ENCODE measurements at regions not wholly inside any gene's neighbourhood (a gene's known extent, or its start where the extent isn't known, plus 50 kb on each side); places are given as distances from the start of the nearest gene placed in this dataset.

DNA sequence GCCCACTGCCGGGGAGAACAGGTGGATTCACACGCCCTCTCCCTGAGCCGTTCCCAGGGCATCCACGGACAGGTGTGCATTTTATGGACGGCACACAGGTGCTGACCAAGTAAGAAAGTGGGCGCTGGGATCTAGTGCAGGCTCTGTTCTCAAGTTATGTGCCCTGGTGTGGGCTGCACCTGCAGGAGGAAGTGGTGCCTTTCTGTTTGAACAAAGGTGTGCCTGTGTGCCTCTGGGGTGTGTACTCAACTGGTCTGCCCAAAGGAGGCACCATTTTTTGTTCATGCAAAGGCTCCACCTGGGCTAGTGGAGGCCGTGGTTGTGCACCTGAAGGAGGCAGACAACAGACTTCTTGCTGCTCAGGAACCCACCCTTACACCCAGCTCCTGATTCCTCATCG lies 88.2 kb upstream of the HK2 start:
- H3K9me3 ChIP-seq (ENCODE audit: low read length): no peaks in the 10 kb centered on the region
- H3K36me3 ChIP-seq (ENCODE audit: insufficient read depth, low read length): no peaks in the 10 kb centered on the region
- H2AFZ ChIP-seq (ENCODE audit: low read depth, low read length): no peak overlapping the region
- H3K4me1 ChIP-seq (ENCODE audit: insufficient read depth, low read length): peaks cover 22% of the 10 kb centered on the region
- H3K4me3 ChIP-seq (ENCODE audit: low read length): no peak overlapping the region
- no peaks in the 10 kb centered on the region for H3K27me3 ChIP-seq (ENCODE audit: insufficient read depth, low read length)

DNA sequence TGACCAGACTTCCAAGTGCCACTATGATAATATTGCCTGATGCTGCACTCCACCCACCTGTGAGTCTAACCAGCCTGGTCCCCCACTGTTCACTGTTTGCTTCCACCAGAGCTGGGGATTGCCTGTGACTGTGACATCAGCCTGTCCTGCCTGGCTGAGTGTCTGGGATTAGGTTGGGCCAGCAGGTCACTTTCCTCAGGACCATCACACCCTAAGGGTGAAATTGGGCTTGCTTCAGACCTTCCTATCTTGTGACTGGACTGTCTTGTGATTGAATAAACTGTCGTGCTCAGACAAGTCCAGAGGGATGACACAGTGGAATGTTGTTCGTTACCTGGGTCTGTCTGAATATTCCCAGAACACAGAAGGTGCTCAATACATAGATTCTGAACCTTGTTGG lies 87.4 kb upstream of the HK2 start:
- Histone ChIP-seq H3K27me3 (ENCODE audit: insufficient read depth, low read length) (no peaks in the 10 kb centered on the region), H2AFZ (ENCODE audit: low read depth, low read length) (no peak overlapping the region), H3K4me3 (ENCODE audit: low read length) (no peak overlapping the region), H3K4me1 (ENCODE audit: insufficient read depth, low read length) (peaks cover 15% of the 10 kb centered on the region), H3K9me3 (ENCODE audit: low read length) (no peaks in the 10 kb centered on the region), H3K36me3 (ENCODE audit: insufficient read depth, low read length) (no peaks in the 10 kb centered on the region)

DNA sequence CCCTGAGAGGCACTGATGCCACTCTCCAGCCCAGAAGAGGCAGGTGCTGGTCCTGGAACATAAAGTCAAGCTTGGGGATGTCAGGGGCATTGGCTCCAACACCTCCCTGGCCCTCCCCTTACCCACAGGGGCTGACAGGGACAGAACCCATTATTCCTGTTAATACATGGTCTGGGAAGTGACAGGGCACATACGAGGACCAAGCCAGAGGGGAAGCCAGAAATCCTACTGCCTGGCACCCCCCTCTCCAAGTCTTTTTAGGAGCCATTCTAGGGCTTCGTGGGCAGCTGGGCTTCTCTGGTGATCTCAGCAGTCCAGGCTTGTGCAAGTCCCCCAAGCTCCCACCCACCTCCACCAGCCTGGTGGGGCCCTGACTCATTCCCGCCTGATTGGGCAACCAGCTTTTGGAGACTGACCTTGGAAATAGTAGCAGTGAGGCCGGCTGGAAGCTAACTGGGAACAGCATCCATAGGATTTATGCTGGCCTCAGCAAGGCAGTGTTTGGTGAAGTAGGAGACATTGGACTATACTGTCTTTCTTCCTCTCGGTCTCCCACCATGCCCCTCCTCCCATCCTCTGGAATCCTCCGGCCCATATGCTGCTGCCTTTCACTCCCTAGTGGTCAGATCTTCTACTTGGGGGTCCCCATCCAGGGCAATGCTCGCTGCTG lies 86.4 kb upstream of the HK2 start:
- H3K27me3 ChIP-seq (ENCODE audit: insufficient read depth, low read length): no peaks in the 10 kb centered on the region
- H3K4me1 ChIP-seq (ENCODE audit: insufficient read depth, low read length): peaks cover 15% of the 10 kb centered on the region
- no peak overlapping the region for H3K4me3 ChIP-seq (ENCODE audit: low read length)

DNA sequence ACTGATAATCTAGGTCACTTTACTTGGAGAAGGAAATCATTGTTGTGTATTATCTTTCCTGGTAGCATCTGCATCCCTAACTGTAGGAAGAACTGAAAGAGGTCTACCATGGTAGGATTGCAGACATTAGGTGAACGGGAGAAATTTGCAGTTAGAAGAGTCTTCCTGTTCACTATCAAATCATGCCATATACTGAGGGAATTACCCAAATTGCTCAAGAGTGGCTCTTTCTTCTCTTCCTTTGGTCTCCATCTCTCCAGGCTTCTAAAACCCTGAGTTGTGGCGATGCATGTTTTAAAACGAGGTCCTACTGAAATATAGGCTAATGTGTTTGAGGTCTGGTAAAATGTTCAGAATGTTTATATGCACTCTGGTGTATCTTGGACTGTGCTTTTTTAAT lies 85.3 kb upstream of the HK2 start:
- no peaks in the 10 kb centered on the region for H3K9me3 ChIP-seq (ENCODE audit: low read length)
- peaks cover 15% of the 10 kb centered on the region for H3K4me1 ChIP-seq (ENCODE audit: insufficient read depth, low read length)
- H3K4me3 ChIP-seq (ENCODE audit: low read length): no peak overlapping the region
- no peaks in the 10 kb centered on the region for H3K36me3 ChIP-seq (ENCODE audit: insufficient read depth, low read length)
- no peak overlapping the region for H2AFZ ChIP-seq (ENCODE audit: low read depth, low read length)
- no peaks in the 10 kb centered on the region for H3K27me3 ChIP-seq (ENCODE audit: insufficient read depth, low read length)

More for the DNA sequence above, 86.4 kb upstream of the HK2 start:
- H3K36me3 ChIP-seq (ENCODE audit: insufficient read depth, low read length): no peaks in the 10 kb centered on the region
- H2AFZ ChIP-seq (ENCODE audit: low read depth, low read length): no peak overlapping the region
- no peaks in the 10 kb centered on the region for H3K9me3 ChIP-seq (ENCODE audit: low read length)

DNA sequence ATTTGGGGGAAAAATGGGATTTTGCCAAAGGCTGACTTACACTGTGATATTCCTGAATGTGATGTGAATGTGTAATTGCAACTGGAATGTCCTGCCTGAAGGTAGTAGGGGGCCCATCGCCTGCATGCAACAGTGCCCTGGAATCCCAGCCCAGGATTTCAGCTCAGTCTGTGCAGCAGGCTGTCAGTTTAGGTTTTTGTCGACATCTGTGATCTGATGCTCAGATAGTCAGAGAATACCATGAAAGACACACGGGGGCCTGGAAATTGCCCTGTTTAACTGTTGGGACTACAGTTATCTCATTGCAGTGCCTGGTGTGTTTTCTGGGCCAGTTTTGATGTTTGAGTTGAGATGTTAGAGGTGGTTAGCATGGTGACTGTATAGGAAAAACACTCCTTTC lies 84.5 kb upstream of the HK2 start:
- Histone ChIP-seq H3K4me3 (ENCODE audit: low read length) (no peak overlapping the region), H3K4me1 (ENCODE audit: insufficient read depth, low read length) (peaks cover 15% of the 10 kb centered on the region), H3K36me3 (ENCODE audit: insufficient read depth, low read length) (no peaks in the 10 kb centered on the region), H3K27me3 (ENCODE audit: insufficient read depth, low read length) (no peaks in the 10 kb centered on the region), H3K9me3 (ENCODE audit: low read length) (no peaks in the 10 kb centered on the region), H2AFZ (ENCODE audit: low read depth, low read length) (no peak overlapping the region)

DNA sequence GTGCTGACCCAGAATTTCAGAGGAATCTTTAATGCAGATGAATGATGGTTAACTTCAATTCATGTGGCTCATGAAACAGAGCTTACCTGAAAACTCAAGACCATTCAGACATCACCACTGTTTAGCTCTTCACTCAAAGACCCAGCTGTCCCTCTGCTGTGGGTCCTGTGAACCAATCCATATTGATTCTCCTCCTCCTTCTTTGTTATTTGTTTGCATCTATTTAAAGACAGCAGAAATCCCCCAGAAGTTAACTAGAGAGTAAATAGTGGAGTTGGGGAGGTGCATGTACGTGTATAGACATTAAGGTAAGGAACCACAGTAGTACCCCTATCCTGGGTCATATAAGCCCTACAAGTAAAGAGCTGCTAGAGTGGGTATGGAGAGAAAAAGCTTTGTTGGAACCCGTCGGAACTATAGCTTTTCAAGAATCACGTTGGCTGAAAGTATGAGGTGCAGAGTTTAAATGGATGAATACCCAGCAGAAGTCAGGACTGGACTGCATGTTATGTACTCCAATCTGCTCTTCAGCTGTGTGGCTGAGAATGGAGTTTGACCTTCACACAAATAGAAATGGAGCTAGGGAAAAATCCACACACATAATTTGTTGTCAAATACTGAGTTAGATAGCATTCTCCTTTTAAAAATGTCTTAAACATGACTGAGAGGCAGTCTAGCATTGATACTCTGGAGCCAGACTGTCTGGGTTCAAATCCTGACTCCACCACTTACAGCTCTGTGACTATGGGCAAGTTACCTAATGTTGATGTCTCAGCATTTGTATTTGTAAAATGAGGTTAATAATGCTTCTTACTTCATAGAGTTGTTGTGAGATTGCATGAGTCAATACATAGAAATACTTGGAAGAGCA lies 81.7 kb upstream of the HK2 start:
- no peak overlapping the region for H2AFZ ChIP-seq (ENCODE audit: low read depth, low read length)
- H3K4me1 ChIP-seq (ENCODE audit: insufficient read depth, low read length): peaks cover 2% of the 10 kb centered on the region
- H3K36me3 ChIP-seq (ENCODE audit: insufficient read depth, low read length): no peaks in the 10 kb centered on the region
- no peaks in the 10 kb centered on the region for H3K27me3 ChIP-seq (ENCODE audit: insufficient read depth, low read length)
- H3K4me3 ChIP-seq (ENCODE audit: low read length): no peak overlapping the region
- peaks cover 2% of the 10 kb centered on the region for H3K9me3 ChIP-seq (ENCODE audit: low read length)

DNA sequence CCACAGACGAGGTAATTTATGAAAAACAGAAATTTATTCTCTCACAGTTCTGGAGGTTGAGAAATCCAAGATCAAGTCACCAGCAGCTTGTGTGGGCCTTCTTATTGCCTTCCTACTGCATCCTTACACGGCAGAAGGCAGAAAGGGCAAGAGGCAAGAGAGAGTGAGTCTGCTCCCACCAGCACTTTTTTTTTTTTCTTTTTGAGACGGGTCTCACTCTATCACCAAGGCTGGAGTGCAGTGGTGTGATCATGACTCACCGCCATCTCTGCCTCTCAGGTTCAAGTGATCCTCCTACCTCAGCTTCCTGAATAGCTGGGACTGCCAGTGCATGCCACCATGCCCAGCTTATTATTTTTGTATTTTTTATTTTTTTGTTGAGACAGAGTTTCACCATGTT lies 78.5 kb upstream of the HK2 start:
- Histone ChIP-seq H2AFZ (ENCODE audit: low read depth, low read length) (no peak overlapping the region), H3K27me3 (ENCODE audit: insufficient read depth, low read length) (no peaks in the 10 kb centered on the region), H3K36me3 (ENCODE audit: insufficient read depth, low read length) (no peaks in the 10 kb centered on the region), H3K4me3 (ENCODE audit: low read length) (no peak overlapping the region), H3K9me3 (ENCODE audit: low read length) (peaks cover 2% of the 10 kb centered on the region), H3K4me1 (ENCODE audit: insufficient read depth, low read length) (no peaks in the 10 kb centered on the region)

DNA sequence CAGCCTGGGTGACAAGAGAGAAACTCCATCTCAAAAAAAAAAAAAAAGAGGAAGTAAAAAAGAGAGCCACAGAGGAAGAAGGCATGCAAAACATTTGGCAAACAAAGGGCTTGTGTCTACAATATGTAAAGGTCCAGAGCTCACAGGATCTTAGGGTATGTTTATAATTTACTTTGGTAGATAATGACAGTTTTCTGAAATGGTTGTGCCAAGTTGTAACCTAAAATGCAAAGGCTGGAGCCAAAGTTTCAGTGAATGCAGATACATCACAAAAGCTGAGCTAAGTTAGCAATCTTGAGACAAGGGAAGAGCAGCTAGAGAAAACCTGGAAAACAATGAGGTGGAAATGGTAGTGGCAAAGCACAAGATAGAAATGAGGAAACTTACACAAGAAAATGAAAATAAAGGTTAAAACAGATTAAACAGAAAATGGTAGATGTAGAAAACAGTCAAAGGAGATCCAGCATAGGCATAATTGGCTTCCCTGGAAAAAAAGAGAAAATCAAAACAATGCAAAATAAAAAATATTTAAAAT lies 77.5 kb upstream of the HK2 start:
- H3K4me3 ChIP-seq (ENCODE audit: low read length): no peak overlapping the region
- H3K36me3 ChIP-seq (ENCODE audit: insufficient read depth, low read length): no peaks in the 10 kb centered on the region
- H3K4me1 ChIP-seq (ENCODE audit: insufficient read depth, low read length): no peaks in the 10 kb centered on the region
- no peak overlapping the region for H2AFZ ChIP-seq (ENCODE audit: low read depth, low read length)
- H3K27me3 ChIP-seq (ENCODE audit: insufficient read depth, low read length): no peaks in the 10 kb centered on the region
- peaks cover 2% of the 10 kb centered on the region for H3K9me3 ChIP-seq (ENCODE audit: low read length)

DNA sequence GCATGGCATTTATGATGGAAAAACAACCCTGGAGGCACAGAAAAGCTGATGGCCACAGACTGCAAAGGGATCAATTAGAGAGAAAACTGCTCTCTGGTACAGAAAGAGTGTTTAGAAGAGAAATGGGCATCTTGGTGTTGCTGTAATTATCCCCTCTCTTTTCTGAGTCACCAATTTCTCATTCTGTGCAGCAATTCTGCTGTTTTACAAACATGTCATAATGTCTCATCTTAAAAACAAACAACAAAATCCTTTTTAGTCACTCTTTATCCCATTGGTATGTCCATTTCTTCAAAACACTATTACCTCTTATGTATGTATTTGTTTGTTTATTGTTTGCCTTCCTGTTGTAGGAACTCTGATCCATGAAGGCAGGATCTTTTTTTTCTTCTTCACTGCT lies 73.9 kb upstream of the HK2 start:
- H3K4me3 ChIP-seq (ENCODE audit: low read length): no peak overlapping the region

DNA sequence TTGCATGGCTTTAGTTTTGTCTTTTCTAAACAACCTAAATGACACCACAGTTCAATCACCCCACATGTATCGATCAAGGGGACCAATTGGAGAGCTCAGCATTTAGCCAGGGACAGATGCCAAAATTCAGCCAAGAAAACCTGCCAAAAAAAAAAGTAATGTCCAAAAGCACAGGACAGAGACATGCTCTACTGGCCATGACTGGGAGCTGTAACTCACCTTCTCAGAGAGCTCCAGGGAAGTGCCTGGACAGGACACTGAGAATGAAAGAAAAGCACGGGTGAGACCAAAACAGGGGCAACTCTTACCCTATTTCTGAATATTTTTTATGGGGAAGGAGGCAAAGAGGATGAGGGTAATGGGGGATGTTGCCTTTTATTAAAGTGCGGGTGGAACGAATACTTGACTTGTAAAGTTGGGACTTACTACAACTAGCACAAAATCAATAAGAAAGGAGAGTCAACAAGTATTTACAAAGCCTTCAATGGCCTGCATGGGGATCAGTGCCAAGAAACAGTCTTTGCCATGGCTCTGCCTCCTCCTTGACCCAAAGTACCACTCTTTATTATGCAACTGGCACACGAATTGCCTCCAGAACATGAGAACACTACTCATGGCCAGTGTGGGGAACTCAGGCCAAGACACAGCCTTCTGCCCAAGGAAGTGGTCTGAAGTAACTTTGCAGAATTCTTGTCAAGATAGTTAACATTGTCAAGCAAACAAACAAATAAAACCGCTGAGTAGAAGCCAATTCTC lies 72.9 kb upstream of the HK2 start:
- Histone ChIP-seq H3K9me3 (ENCODE audit: low read length) (no peaks in the 10 kb centered on the region), H3K4me1 (ENCODE audit: insufficient read depth, low read length) (no peaks in the 10 kb centered on the region), H3K4me3 (ENCODE audit: low read length) (no peak overlapping the region), H3K27me3 (ENCODE audit: insufficient read depth, low read length) (no peaks in the 10 kb centered on the region), H3K36me3 (ENCODE audit: insufficient read depth, low read length) (no peaks in the 10 kb centered on the region), H2AFZ (ENCODE audit: low read depth, low read length) (no peak overlapping the region)

More for the DNA sequence above, 73.9 kb upstream of the HK2 start:
- no peaks in the 10 kb centered on the region for H3K36me3 ChIP-seq (ENCODE audit: insufficient read depth, low read length)
- peaks cover 2% of the 10 kb centered on the region for H3K9me3 ChIP-seq (ENCODE audit: low read length)
- no peak overlapping the region for H2AFZ ChIP-seq (ENCODE audit: low read depth, low read length)
- H3K4me1 ChIP-seq (ENCODE audit: insufficient read depth, low read length): no peaks in the 10 kb centered on the region
- no peaks in the 10 kb centered on the region for H3K27me3 ChIP-seq (ENCODE audit: insufficient read depth, low read length)

DNA sequence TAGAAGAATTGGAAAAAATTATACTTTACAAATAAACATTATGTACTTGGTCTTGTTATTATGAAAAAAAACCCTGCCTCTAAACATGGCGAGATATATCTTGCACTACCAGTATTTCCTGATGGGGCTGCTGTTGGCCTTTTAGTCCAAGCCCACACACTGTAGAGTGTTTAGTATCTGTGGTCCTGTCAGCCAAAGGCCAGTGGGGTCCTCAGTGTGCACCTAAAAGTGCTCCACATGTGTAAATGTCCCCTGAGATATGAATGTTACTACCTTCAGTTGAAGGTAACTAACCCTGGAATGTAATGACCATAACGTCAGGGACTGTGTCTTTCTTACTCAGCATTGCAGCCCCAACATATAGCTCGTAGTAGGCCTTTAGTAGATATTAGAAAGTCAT lies 71.1 kb upstream of the HK2 start:
- Histone ChIP-seq H2AFZ (ENCODE audit: low read depth, low read length) (no peak overlapping the region), H3K27me3 (ENCODE audit: insufficient read depth, low read length) (no peaks in the 10 kb centered on the region), H3K4me3 (ENCODE audit: low read length) (no peak overlapping the region), H3K4me1 (ENCODE audit: insufficient read depth, low read length) (no peaks in the 10 kb centered on the region), H3K36me3 (ENCODE audit: insufficient read depth, low read length) (no peaks in the 10 kb centered on the region), H3K9me3 (ENCODE audit: low read length) (no peaks in the 10 kb centered on the region)

DNA sequence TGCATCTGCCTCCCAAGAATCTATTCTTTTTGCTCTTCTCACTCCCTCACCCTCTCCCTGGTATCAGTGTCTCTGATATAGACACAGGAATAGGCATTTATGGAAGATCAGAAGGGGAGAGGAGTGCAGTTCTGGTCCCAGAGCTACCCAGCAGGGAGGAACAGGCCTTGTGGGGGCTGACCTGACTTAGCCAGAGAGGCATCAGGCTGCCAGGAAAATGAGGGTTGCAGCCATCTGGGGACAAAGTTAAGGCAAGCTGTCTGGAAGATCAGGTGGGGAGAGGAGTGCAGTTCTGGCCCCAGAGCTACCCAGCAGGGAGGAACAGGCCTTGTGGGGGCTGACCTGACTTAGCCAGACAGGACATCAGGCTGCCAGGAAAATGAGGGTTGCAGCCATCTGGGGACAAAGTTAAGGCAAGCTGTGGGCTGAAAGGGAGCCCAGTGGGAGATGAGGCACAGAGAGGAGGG lies 69.9 kb upstream of the HK2 start:
- no peak overlapping the region for H2AFZ ChIP-seq (ENCODE audit: low read depth, low read length)
- H3K4me3 ChIP-seq (ENCODE audit: low read length): no peak overlapping the region
- no peaks in the 10 kb centered on the region for H3K27me3 ChIP-seq (ENCODE audit: insufficient read depth, low read length)
- H3K9me3 ChIP-seq (ENCODE audit: low read length): no peaks in the 10 kb centered on the region
- H3K4me1 ChIP-seq (ENCODE audit: insufficient read depth, low read length): no peaks in the 10 kb centered on the region
- no peaks in the 10 kb centered on the region for H3K36me3 ChIP-seq (ENCODE audit: insufficient read depth, low read length)

Measured in neuron (in vitro differentiated cells).